ENCODE measurements at regions not wholly inside any gene's neighbourhood (a gene's known extent, or its start where the extent isn't known, plus 50 kb on each side); places are given as distances from the start of the nearest gene placed in this dataset.

- H3K4me3 ChIP-seq (ENCODE audit: low read depth, low read length) = no peak overlapping the region
- DNase-seq (ENCODE audit: low read depth) = no peak
- no peak for TF ChIP-seq CTCF (IDR thresholded peaks at IDR 0.05; ENCODE audit: low read depth, low read length, missing control alignments)
- in situ Hi-C loops (cut with HindIII; ENCODE audit: low sequenced_read_pairs) = no loop called here
Measured at GRCh38 chr1:198833706-198834503, 195.1 kb downstream of the PTPRC start.

- in situ Hi-C loops (cut with HindIII; ENCODE audit: low sequenced_read_pairs) = no loop called here
- no peak for TF ChIP-seq CTCF (IDR thresholded peaks at IDR 0.05; ENCODE audit: low read depth, low read length, missing control alignments)
- H3K4me3 ChIP-seq (ENCODE audit: low read depth, low read length) = no peak overlapping the region
- DNase-seq (ENCODE audit: low read depth) = no peak
Measured at GRCh38 chr1:198837278-198838021, 198.6 kb downstream of the PTPRC start.

DNA sequence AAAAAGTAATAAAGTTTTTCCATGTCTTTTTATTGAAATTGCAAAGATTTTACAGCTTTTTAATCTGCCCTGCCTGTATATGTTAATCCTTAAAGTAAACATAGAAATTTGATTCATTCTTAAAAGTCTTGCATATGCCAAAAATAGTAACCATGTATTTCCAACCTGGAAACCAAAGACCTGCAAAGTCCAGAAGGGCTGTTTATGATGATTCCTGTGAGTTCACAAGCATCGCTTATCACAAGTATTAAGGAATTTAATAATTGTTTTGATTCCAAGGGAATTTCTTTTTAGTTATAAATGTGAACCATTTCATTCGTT, 199.1 kb downstream of the PTPRC start:
- TF ChIP-seq CTCF (IDR thresholded peaks at IDR 0.05; ENCODE audit: low read depth, low read length, missing control alignments) = no peak
- no peak for DNase-seq (ENCODE audit: low read depth)
- in situ Hi-C loops (cut with HindIII; ENCODE audit: low sequenced_read_pairs) = no loop called here
- H3K4me3 ChIP-seq (ENCODE audit: low read depth, low read length) = no peak overlapping the region

- no peak for DNase-seq (ENCODE audit: low read depth)
- TF ChIP-seq CTCF (IDR thresholded peaks at IDR 0.05; ENCODE audit: low read depth, low read length, missing control alignments) = no peak
- in situ Hi-C loops (cut with HindIII; ENCODE audit: low sequenced_read_pairs) = no loop called here
- H3K4me3 ChIP-seq (ENCODE audit: low read depth, low read length) = no peak overlapping the region
Measured at GRCh38 chr1:198841477-198841876, 202.6 kb downstream of the PTPRC start.

DNA sequence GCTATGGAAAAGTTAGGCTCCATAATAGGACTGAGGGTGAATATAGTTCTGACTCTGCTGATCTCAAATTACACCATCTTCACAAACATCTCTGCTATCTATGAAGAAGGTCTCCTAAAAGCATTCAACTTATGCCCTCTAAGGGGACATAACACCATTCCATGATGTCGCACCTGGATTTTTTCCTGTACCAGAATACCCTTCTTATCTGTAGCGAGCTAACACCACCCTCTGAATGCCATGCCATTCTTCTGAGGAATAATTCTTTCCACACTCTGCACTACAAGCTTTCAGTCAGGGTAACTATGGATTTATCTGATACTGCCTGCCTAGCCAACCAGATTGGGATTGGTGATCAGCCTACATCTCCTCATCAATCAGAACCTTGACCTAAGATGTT, 203.8 kb downstream of the PTPRC start:
- no peak for DNase-seq (ENCODE audit: low read depth)
- TF ChIP-seq CTCF (IDR thresholded peaks at IDR 0.05; ENCODE audit: low read depth, low read length, missing control alignments) = no peak
- in situ Hi-C loops (cut with HindIII; ENCODE audit: low sequenced_read_pairs) = no loop called here
- H3K4me3 ChIP-seq (ENCODE audit: low read depth, low read length) = no peak overlapping the region

GRCh38 chr1:198845271-198845670, 206.4 kb downstream of the PTPRC start:
- no peak overlapping the region for H3K4me3 ChIP-seq (ENCODE audit: low read depth, low read length)
- DNase-seq (ENCODE audit: low read depth) = no peak
- TF ChIP-seq CTCF (IDR thresholded peaks at IDR 0.05; ENCODE audit: low read depth, low read length, missing control alignments) = no peak
- in situ Hi-C loops (cut with HindIII; ENCODE audit: low sequenced_read_pairs) = no loop called here
